PC-9 (cell line): ENCODE measurements at regions not wholly inside any gene's neighbourhood (a gene's known extent, or its start where the extent isn't known, plus 50 kb on each side); places are given as distances from the start of the nearest gene placed in this dataset.

Source experiments
- BruUV-seq: library from RNA; stranded (reverse); fragments of 400-500 nt; replicated peaks from 2 replicates; lab custom pipeline; 2021; lab: Mats Ljungman, UMichigan
- CTCF ChIA-PET: fragments of 300-600 bp; sonication (Branson Sonifier 250); formaldehyde crosslinking; loops from one replicate; lab custom pipeline; 2022; ENCODE audit warnings: antibody characterized with exemption; lab: Charles Lee
- POLR2A ChIA-PET: fragments of 300-600 bp; sonication (Branson Sonifier 250); formaldehyde crosslinking; loops from one replicate; lab custom pipeline; 2022; ENCODE audit warnings: antibody characterized with exemption; ENCODE audit not compliant: unreplicated experiment; lab: Charles Lee
- DNase-seq, 2 experiments: peaks; one replicate each; pipeline versions ENCODE4 v3.0.0 to v3.0.0-alpha.2; 2015 to 2022; ENCODE audit warnings: mixed read lengths in 1 of 2
- H2AFZ ChIP-seq: fragments of 200-600 bp; sonication (generic); 2 replicates; pipeline ENCODE4 v1.8.1; 2017; ENCODE audit warnings: antibody characterized with exemption
- H3F3A ChIP-seq: fragments of 200-600 bp; sonication (generic); 2 replicates; pipeline ENCODE4 v1.8.1; 2017; ENCODE audit warnings: antibody characterized with exemption, mild to moderate bottlenecking, low read depth; ENCODE audit not compliant: insufficient read depth
- H3K27ac ChIP-seq: fragments of 200-600 bp; sonication (generic); 2 replicates; pipeline ENCODE4 v1.6.1; 2016; ENCODE audit warnings: mixed run types
- H3K27me3 ChIP-seq: fragments of 200-600 bp; sonication (generic); 2 replicates; pipeline ENCODE4 v1.6.1; 2016; ENCODE audit warnings: low read depth, mixed run types; ENCODE audit not compliant: insufficient read depth
- H3K36me3 ChIP-seq: fragments of 200-600 bp; sonication (generic); 2 replicates; pipeline ENCODE4 v1.6.1; 2016; ENCODE audit warnings: low read depth, mixed run types
- H3K4me1 ChIP-seq: fragments of 200-600 bp; sonication (generic); replicated peaks from 2 replicates; pipeline ENCODE4 v1.6.1; 2016; ENCODE audit warnings: mixed run types; ENCODE audit not compliant: insufficient read depth
- H3K4me2 ChIP-seq: fragments of 200-600 bp; sonication (generic); 2 replicates; pipeline ENCODE4 v1.6.1; 2017; ENCODE audit warnings: mixed run types
- H3K4me3 ChIP-seq: fragments of 200-600 bp; sonication (generic); 2 replicates; pipeline ENCODE4 v1.6.1; 2016; ENCODE audit warnings: mixed run types
- H3K79me2 ChIP-seq: fragments of 200-600 bp; sonication (generic); 2 replicates; pipeline ENCODE4 v1.6.1; 2017; ENCODE audit warnings: low read depth, mixed run types
- H3K9me2 ChIP-seq: fragments of 200-600 bp; sonication (generic); 2 replicates; pipeline ENCODE4 v1.8.1; 2017; ENCODE audit warnings: mild to moderate bottlenecking; ENCODE audit not compliant: insufficient read depth
- H3K9me3 ChIP-seq: fragments of 200-600 bp; sonication (generic); 2 replicates; pipeline ENCODE4 v1.8.1; 2016; ENCODE audit warnings: low read depth; ENCODE audit not compliant: insufficient read depth
- H4K20me1 ChIP-seq: fragments of 200-600 bp; sonication (generic); 2 replicates; pipeline ENCODE4 v1.8.1; 2017; ENCODE audit not compliant: insufficient read depth
- CTCF ChIP-seq: fragments of 200-600 bp; sonication (generic); conservative IDR thresholded peaks from 2 replicates; pipeline ENCODE4 v1.6.1; 2017; ENCODE audit warnings: mixed run types, antibody characterized with exemption, mild to moderate bottlenecking, moderate library complexity
- EZH2 ChIP-seq: fragments of 200-600 bp; sonication (generic); IDR thresholded peaks from 2 replicates; pipeline ENCODE4 v1.8.0; 2017; ENCODE audit warnings: antibody characterized with exemption, low read depth
- intact Hi-C: fragments of 100-400 bp; cut with micrococcal nuclease; formaldehyde crosslinking; loops from one replicate; pipeline ENCODE4 v1.10.0; 2022; ENCODE audit not compliant: unreplicated experiment

DNA sequence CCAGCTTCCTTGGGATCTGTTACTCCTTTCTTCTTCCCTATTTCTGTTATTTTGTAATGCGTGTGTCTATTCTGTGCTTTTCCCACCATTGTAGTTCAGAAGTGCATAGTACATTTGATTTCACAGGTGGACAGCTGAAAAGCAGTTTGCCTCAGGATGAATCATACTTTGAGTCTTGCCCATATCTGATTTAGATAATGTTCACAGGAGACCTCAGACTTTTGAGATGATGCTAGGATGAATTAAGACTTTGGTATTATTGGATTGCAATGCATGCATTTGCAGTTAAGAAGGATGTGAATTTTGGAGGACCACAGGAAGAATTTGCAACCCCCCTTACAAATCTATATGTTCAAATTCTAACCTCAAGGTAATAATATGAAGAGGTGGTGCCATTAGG lies 769.6 kb downstream of the CDH11 start:
- Histone ChIP-seq H4K20me1 (no peaks in the 10 kb centered on the region), H3K4me1 (no peaks in the 10 kb centered on the region), H3K4me2 (no peak overlapping the region), H3F3A (no peaks in the 10 kb centered on the region), H3K36me3 (no peaks in the 10 kb centered on the region), H2AFZ (no peak overlapping the region), H3K27me3 (no peaks in the 10 kb centered on the region), H3K27ac (no peak overlapping the region), H3K79me2 (no peaks in the 10 kb centered on the region), H3K4me3 (no peak overlapping the region), H3K9me3 (no peaks in the 10 kb centered on the region), H3K9me2 (no peaks in the 10 kb centered on the region)
- DNase-seq = no peak
- intact Hi-C loops = no loop called here
- no peak for TF ChIP-seq EZH2
- TF ChIP-seq CTCF = no peak
- ChIA-PET POLR2A (no interaction called here), CTCF (no interaction called here)
- BruUV-seq = no TSS peak

DNA sequence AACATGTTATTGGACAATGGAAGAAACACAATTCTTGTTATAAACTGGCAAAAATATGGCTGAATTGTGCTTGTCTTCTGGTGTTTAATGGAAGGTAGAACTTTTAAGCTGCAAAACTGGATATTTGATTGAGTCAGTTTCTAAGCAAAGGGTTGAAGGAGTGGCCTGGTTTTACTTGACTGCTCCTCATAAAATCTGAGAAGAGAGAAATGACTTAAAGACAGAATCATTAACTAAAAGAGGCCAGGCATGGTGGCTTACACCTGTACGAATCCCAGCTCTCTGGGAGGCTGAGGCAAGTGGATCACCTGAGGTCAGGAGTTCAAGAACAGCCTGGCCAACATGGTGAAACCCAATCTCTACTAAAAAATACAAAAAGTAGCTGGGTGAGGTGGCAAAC lies 770.7 kb downstream of the CDH11 start:
- Histone ChIP-seq H3K9me3 (no peaks in the 10 kb centered on the region), H3K36me3 (no peaks in the 10 kb centered on the region), H3K79me2 (no peaks in the 10 kb centered on the region), H3K9me2 (no peaks in the 10 kb centered on the region), H3K4me3 (no peak overlapping the region), H3K4me2 (no peak overlapping the region), H2AFZ (no peak overlapping the region), H3F3A (no peaks in the 10 kb centered on the region), H3K4me1 (no peaks in the 10 kb centered on the region), H3K27ac (no peak overlapping the region), H4K20me1 (no peaks in the 10 kb centered on the region), H3K27me3 (no peaks in the 10 kb centered on the region)
- BruUV-seq = no TSS peak
- DNase-seq = no peak
- TF ChIP-seq CTCF = no peak
- no peak for TF ChIP-seq EZH2
- ChIA-PET POLR2A (no interaction called here), CTCF (no interaction called here)
- intact Hi-C loops = no loop called here

GRCh38 chr16:64346080-64346479 lies 775.8 kb downstream of the CDH11 start:
- no peak overlapping the region for H3K4me3 ChIP-seq
- no peaks in the 10 kb centered on the region for H3F3A ChIP-seq
- H3K9me2 ChIP-seq = no peaks in the 10 kb centered on the region
- ChIA-PET CTCF (no interaction called here), POLR2A (interaction anchor here (0.7 kb wide), 1 partner anchor 734 kb away, joined by 3 read pairs; no protein-coding TSS in a partner anchor)
- H3K36me3 ChIP-seq = no peaks in the 10 kb centered on the region
- no TSS peak for BruUV-seq
- intact Hi-C loops = no loop called here
- TF ChIP-seq CTCF (no peak), EZH2 (no peak)
- H3K9me3 ChIP-seq = no peaks in the 10 kb centered on the region
- H3K79me2 ChIP-seq = no peaks in the 10 kb centered on the region
- H2AFZ ChIP-seq = no peak overlapping the region
- H3K27me3 ChIP-seq = no peaks in the 10 kb centered on the region
- no peaks in the 10 kb centered on the region for H4K20me1 ChIP-seq
- H3K4me1 ChIP-seq = no peaks in the 10 kb centered on the region
- no peak for DNase-seq
- no peak overlapping the region for H3K27ac ChIP-seq
- H3K4me2 ChIP-seq = no peak overlapping the region
